Keratinocyte (primary cell): ENCODE measurements at regions not wholly inside any gene's neighbourhood (a gene's known extent, or its start where the extent isn't known, plus 50 kb on each side); places are given as distances from the start of the nearest gene placed in this dataset.
"Not testable (repeated sequence)": the region's sequence is repeated elsewhere in the genome, so short reads cannot be mapped to it uniquely, and the experiment has no call there.

Source experiments
- DNase-seq: peaks from one replicate; pipeline ENCODE4 v3.0.0-alpha.2; 2011; ENCODE audit warnings: low read depth, missing footprints, low spot score
- FAIRE-seq: peaks from 2 replicates; lab custom pipeline; 2011; peaks lifted over from hg19 to GRCh38; lab: Jason Lieb, UNC
- H2AFZ ChIP-seq: 2 replicates; pipeline ENCODE4 v1.6.0; 2012; ENCODE audit warnings: low read length, control low read depth, inconsistent platforms; ENCODE audit not compliant: control insufficient read depth
- H3K27ac ChIP-seq: 2 replicates; pipeline ENCODE4 v1.5.1; 2011; ENCODE audit warnings: low read length; ENCODE audit not compliant: control insufficient read depth, insufficient read depth
- H3K27me3 ChIP-seq: 3 replicates; pipeline ENCODE4 v1.6.0; 2011; ENCODE audit warnings: low read length; ENCODE audit not compliant: control insufficient read depth, insufficient read depth; ENCODE audit errors: extremely low read depth
- H3K36me3 ChIP-seq, 2 experiments: 2 replicates in 1 of 2; 3 replicates in 1 of 2; pipeline ENCODE4 v1.5.1; 2011; ENCODE audit warnings: low read length in 2 of 2, mild to moderate bottlenecking in 1 of 2; ENCODE audit not compliant: control insufficient read depth in 2 of 2, insufficient read depth in 2 of 2; ENCODE audit errors: extremely low read depth in 1 of 2
- H3K4me1 ChIP-seq: 3 replicates; pipeline ENCODE4 v1.5.1; 2011; ENCODE audit warnings: low read length; ENCODE audit not compliant: control insufficient read depth, insufficient read depth; ENCODE audit errors: extremely low read depth
- H3K4me2 ChIP-seq: 3 replicates; pipeline ENCODE4 v1.6.0; 2011; ENCODE audit warnings: low read depth, low read length; ENCODE audit not compliant: control insufficient read depth, insufficient read depth; ENCODE audit errors: extremely low read depth
- H3K4me3 ChIP-seq, 3 experiments: fragments of 200-600 bp in 1 of 3; sonication (generic) in 1 of 3; 2 replicates in 2 of 3; 3 replicates in 1 of 3; pipeline ENCODE4 v1.5.1; 2011 to 2016; ENCODE audit warnings: low read length in 3 of 3, mild to moderate bottlenecking in 3 of 3, control low read depth in 2 of 3, inconsistent platforms in 1 of 3, low read depth in 1 of 3, mixed read lengths in 1 of 3, mixed run types in 1 of 3, moderate library complexity in 1 of 3; ENCODE audit not compliant: control insufficient read depth in 2 of 3, insufficient read depth in 2 of 3; ENCODE audit errors: extremely low read depth in 1 of 3
- H3K79me2 ChIP-seq: 2 replicates; pipeline ENCODE4 v1.6.0; 2012; ENCODE audit warnings: low read length; ENCODE audit not compliant: control insufficient read depth, insufficient read depth
- H3K9ac ChIP-seq: 3 replicates; pipeline ENCODE4 v1.6.0; 2011; ENCODE audit warnings: low read length; ENCODE audit not compliant: control insufficient read depth, insufficient read depth; ENCODE audit errors: extremely low read depth
- H3K9me1 ChIP-seq: 3 replicates; pipeline ENCODE4 v1.6.0; 2011; ENCODE audit warnings: low read length; ENCODE audit not compliant: control insufficient read depth, insufficient read depth; ENCODE audit errors: extremely low read depth
- H3K9me3 ChIP-seq: 2 replicates; pipeline ENCODE4 v1.5.1; 2012; ENCODE audit warnings: low read depth, low read length; ENCODE audit not compliant: control insufficient read depth
- H4K20me1 ChIP-seq: 3 replicates; pipeline ENCODE4 v1.6.0; 2011; ENCODE audit warnings: low read length; ENCODE audit not compliant: control insufficient read depth, insufficient read depth; ENCODE audit errors: extremely low read depth
- CTCF ChIP-seq, 3 experiments: IDR thresholded peaks in 1 of 3; conservative IDR thresholded peaks in 1 of 3; optimal IDR thresholded peaks in 1 of 3; 2 replicates in 2 of 3; 3 replicates in 1 of 3; pipeline versions ENCODE3 to v1.5.1; 2011; ENCODE audit warnings: low read length in 3 of 3, mild to moderate bottlenecking in 3 of 3, moderate library complexity in 2 of 3, control low read depth in 1 of 3, inconsistent platforms in 1 of 3; ENCODE audit not compliant: insufficient read depth in 2 of 3; ENCODE audit errors: extremely low read depth in 1 of 3
- EZH2 ChIP-seq: IDR thresholded peaks from one replicate; pipeline ENCODE4 v1.6.1; 2012; ENCODE audit warnings: inconsistent platforms, mild to moderate bottlenecking, low read length, moderate library complexity
- dilution Hi-C: fragments of 300-500 bp; cut with MboI; formaldehyde crosslinking; loops from one replicate; pipeline ENCODE4 v1.7.0; 2020; ENCODE audit warnings: low sequenced_read_pairs; ENCODE audit not compliant: extremely low pct_ligation_motif_present

GRCh38 chr6:86147859-86148258 is 505.2 kb upstream of the SYNCRIP start:
- H3K4me3 ChIP-seq = no peak overlapping the region
- no peak overlapping the region for H3K4me2 ChIP-seq
- H2AFZ ChIP-seq = no peak overlapping the region
- H3K9me3 ChIP-seq = no peaks in the 10 kb centered on the region
- no peaks in the 10 kb centered on the region for H3K27me3 ChIP-seq
- H3K27ac ChIP-seq = no peak overlapping the region
- no peaks in the 10 kb centered on the region for H3K4me1 ChIP-seq
- H3K36me3 ChIP-seq = no peaks in the 10 kb centered on the region
- DNase-seq = no peak
- no peak for TF ChIP-seq CTCF (optimal IDR thresholded peaks at IDR 0.05 in 1 of 3, IDR thresholded peaks at IDR 0.05 in 1 of 3, conservative IDR thresholded peaks at IDR 0.05 in 1 of 3; ENCODE audit: extremely low read depth in 1 of 3, insufficient read depth in 2 of 3, low read length in 3 of 3)
- TF ChIP-seq EZH2 = no peak
- H3K9me1 ChIP-seq = no peaks in the 10 kb centered on the region
- dilution Hi-C loops = no loop called here
- FAIRE-seq = no peak
- no peak overlapping the region for H3K9ac ChIP-seq
- H3K79me2 ChIP-seq = no peaks in the 10 kb centered on the region
- H4K20me1 ChIP-seq = no peaks in the 10 kb centered on the region

- H3K4me1 ChIP-seq = no peaks in the 10 kb centered on the region
- H3K27me3 ChIP-seq = no peaks in the 10 kb centered on the region
- no peak overlapping the region for H2AFZ ChIP-seq
- H3K79me2 ChIP-seq = no peaks in the 10 kb centered on the region
- no peak for FAIRE-seq
- TF ChIP-seq EZH2 = no peak
- TF ChIP-seq CTCF (optimal IDR thresholded peaks at IDR 0.05 in 1 of 3, IDR thresholded peaks at IDR 0.05 in 1 of 3, conservative IDR thresholded peaks at IDR 0.05 in 1 of 3; ENCODE audit: extremely low read depth in 1 of 3, insufficient read depth in 2 of 3, low read length in 3 of 3) = no peak
- H3K4me2 ChIP-seq = no peak overlapping the region
- DNase-seq = no peak
- no peaks in the 10 kb centered on the region for H3K36me3 ChIP-seq
- no peaks in the 10 kb centered on the region for H3K9me3 ChIP-seq
- H3K9ac ChIP-seq = no peak overlapping the region
- no peak overlapping the region for H3K4me3 ChIP-seq
- H3K9me1 ChIP-seq = no peaks in the 10 kb centered on the region
- no peaks in the 10 kb centered on the region for H4K20me1 ChIP-seq
- no peak overlapping the region for H3K27ac ChIP-seq
- dilution Hi-C loops = no loop called here
Measured at GRCh38 chr6:86147311-86147710, 504.6 kb upstream of the SYNCRIP start.

GRCh38 chr6:86146751-86147150 is 504.1 kb upstream of the SYNCRIP start:
- H3K9ac ChIP-seq, H4K20me1 ChIP-seq, H3K27me3 ChIP-seq, H3K4me3 ChIP-seq, H3K4me2 ChIP-seq, FAIRE-seq, DNase-seq, H2AFZ ChIP-seq, H3K36me3 ChIP-seq, H3K27ac ChIP-seq, H3K79me2 ChIP-seq, H3K4me1 ChIP-seq, H3K9me3 ChIP-seq, H3K9me1 ChIP-seq, dilution Hi-C loops: not testable (repeated sequence)
